Keratinocyte (primary cell): ENCODE measurements at regions not wholly inside any gene's neighbourhood (a gene's known extent, or its start where the extent isn't known, plus 50 kb on each side); places are given as distances from the start of the nearest gene placed in this dataset.

Experiments used
- DNase-seq: peaks from one replicate; pipeline ENCODE4 v3.0.0-alpha.2; 2011; ENCODE audit warnings: low read depth, missing footprints, low spot score
- FAIRE-seq: peaks from 2 replicates; lab custom pipeline; 2011; peaks lifted over from hg19 to GRCh38; lab: Jason Lieb, UNC
- H2AFZ ChIP-seq: 2 replicates; pipeline ENCODE4 v1.6.0; 2012; ENCODE audit warnings: low read length, control low read depth, inconsistent platforms; ENCODE audit not compliant: control insufficient read depth
- H3K27ac ChIP-seq: 2 replicates; pipeline ENCODE4 v1.5.1; 2011; ENCODE audit warnings: low read length; ENCODE audit not compliant: control insufficient read depth, insufficient read depth
- H3K27me3 ChIP-seq: 3 replicates; pipeline ENCODE4 v1.6.0; 2011; ENCODE audit warnings: low read length; ENCODE audit not compliant: control insufficient read depth, insufficient read depth; ENCODE audit errors: extremely low read depth
- H3K36me3 ChIP-seq, 2 experiments: 2 replicates in 1 of 2; 3 replicates in 1 of 2; pipeline ENCODE4 v1.5.1; 2011; ENCODE audit warnings: low read length in 2 of 2, mild to moderate bottlenecking in 1 of 2; ENCODE audit not compliant: control insufficient read depth in 2 of 2, insufficient read depth in 2 of 2; ENCODE audit errors: extremely low read depth in 1 of 2
- H3K4me1 ChIP-seq: 3 replicates; pipeline ENCODE4 v1.5.1; 2011; ENCODE audit warnings: low read length; ENCODE audit not compliant: control insufficient read depth, insufficient read depth; ENCODE audit errors: extremely low read depth
- H3K4me2 ChIP-seq: 3 replicates; pipeline ENCODE4 v1.6.0; 2011; ENCODE audit warnings: low read depth, low read length; ENCODE audit not compliant: control insufficient read depth, insufficient read depth; ENCODE audit errors: extremely low read depth
- H3K4me3 ChIP-seq, 3 experiments: fragments of 200-600 bp in 1 of 3; sonication (generic) in 1 of 3; 2 replicates in 2 of 3; 3 replicates in 1 of 3; pipeline ENCODE4 v1.5.1; 2011 to 2016; ENCODE audit warnings: low read length in 3 of 3, mild to moderate bottlenecking in 3 of 3, control low read depth in 2 of 3, inconsistent platforms in 1 of 3, low read depth in 1 of 3, mixed read lengths in 1 of 3, mixed run types in 1 of 3, moderate library complexity in 1 of 3; ENCODE audit not compliant: control insufficient read depth in 2 of 3, insufficient read depth in 2 of 3; ENCODE audit errors: extremely low read depth in 1 of 3
- H3K79me2 ChIP-seq: 2 replicates; pipeline ENCODE4 v1.6.0; 2012; ENCODE audit warnings: low read length; ENCODE audit not compliant: control insufficient read depth, insufficient read depth
- H3K9ac ChIP-seq: 3 replicates; pipeline ENCODE4 v1.6.0; 2011; ENCODE audit warnings: low read length; ENCODE audit not compliant: control insufficient read depth, insufficient read depth; ENCODE audit errors: extremely low read depth
- H3K9me1 ChIP-seq: 3 replicates; pipeline ENCODE4 v1.6.0; 2011; ENCODE audit warnings: low read length; ENCODE audit not compliant: control insufficient read depth, insufficient read depth; ENCODE audit errors: extremely low read depth
- H3K9me3 ChIP-seq: 2 replicates; pipeline ENCODE4 v1.5.1; 2012; ENCODE audit warnings: low read depth, low read length; ENCODE audit not compliant: control insufficient read depth
- H4K20me1 ChIP-seq: 3 replicates; pipeline ENCODE4 v1.6.0; 2011; ENCODE audit warnings: low read length; ENCODE audit not compliant: control insufficient read depth, insufficient read depth; ENCODE audit errors: extremely low read depth
- EZH2 ChIP-seq: IDR thresholded peaks from one replicate; pipeline ENCODE4 v1.6.1; 2012; ENCODE audit warnings: inconsistent platforms, mild to moderate bottlenecking, low read length, moderate library complexity
- dilution Hi-C: fragments of 300-500 bp; cut with MboI; formaldehyde crosslinking; loops from one replicate; pipeline ENCODE4 v1.7.0; 2020; ENCODE audit warnings: low sequenced_read_pairs; ENCODE audit not compliant: extremely low pct_ligation_motif_present
- TF ChIP-seq, protein P1 (sequence below), 3 experiments: IDR thresholded peaks in 1 of 3; conservative IDR thresholded peaks in 1 of 3; optimal IDR thresholded peaks in 1 of 3; 2 replicates in 2 of 3; 3 replicates in 1 of 3; pipeline versions ENCODE3 to v1.5.1; 2011; ENCODE audit warnings: low read length in 3 of 3, mild to moderate bottlenecking in 3 of 3, moderate library complexity in 2 of 3, control low read depth in 1 of 3, inconsistent platforms in 1 of 3; ENCODE audit not compliant: insufficient read depth in 2 of 3; ENCODE audit errors: extremely low read depth in 1 of 3

- no peaks in the 10 kb centered on the region for H3K79me2 ChIP-seq
- no peaks in the 10 kb centered on the region for H3K36me3 ChIP-seq
- no peaks in the 10 kb centered on the region for H3K9me1 ChIP-seq
- H3K9me3 ChIP-seq: no peaks in the 10 kb centered on the region
- H3K27ac ChIP-seq: no peak overlapping the region
- H3K9ac ChIP-seq: no peak overlapping the region
- H3K27me3 ChIP-seq: no peaks in the 10 kb centered on the region
- FAIRE-seq (no peak), DNase-seq (no peak)
- H3K4me3 ChIP-seq: no peak overlapping the region
- no peak overlapping the region for H2AFZ ChIP-seq
- no peaks in the 10 kb centered on the region for H3K4me1 ChIP-seq
- H3K4me2 ChIP-seq: no peak overlapping the region
- TF ChIP-seq, protein P1, sequence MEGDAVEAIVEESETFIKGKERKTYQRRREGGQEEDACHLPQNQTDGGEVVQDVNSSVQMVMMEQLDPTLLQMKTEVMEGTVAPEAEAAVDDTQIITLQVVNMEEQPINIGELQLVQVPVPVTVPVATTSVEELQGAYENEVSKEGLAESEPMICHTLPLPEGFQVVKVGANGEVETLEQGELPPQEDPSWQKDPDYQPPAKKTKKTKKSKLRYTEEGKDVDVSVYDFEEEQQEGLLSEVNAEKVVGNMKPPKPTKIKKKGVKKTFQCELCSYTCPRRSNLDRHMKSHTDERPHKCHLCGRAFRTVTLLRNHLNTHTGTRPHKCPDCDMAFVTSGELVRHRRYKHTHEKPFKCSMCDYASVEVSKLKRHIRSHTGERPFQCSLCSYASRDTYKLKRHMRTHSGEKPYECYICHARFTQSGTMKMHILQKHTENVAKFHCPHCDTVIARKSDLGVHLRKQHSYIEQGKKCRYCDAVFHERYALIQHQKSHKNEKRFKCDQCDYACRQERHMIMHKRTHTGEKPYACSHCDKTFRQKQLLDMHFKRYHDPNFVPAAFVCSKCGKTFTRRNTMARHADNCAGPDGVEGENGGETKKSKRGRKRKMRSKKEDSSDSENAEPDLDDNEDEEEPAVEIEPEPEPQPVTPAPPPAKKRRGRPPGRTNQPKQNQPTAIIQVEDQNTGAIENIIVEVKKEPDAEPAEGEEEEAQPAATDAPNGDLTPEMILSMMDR (optimal IDR thresholded peaks at IDR 0.05 in 1 of 3, IDR thresholded peaks at IDR 0.05 in 1 of 3, conservative IDR thresholded peaks at IDR 0.05 in 1 of 3; ENCODE audit: extremely low read depth in 1 of 3, insufficient read depth in 2 of 3, low read length in 3 of 3): peak in 2 of 3 experiments; percentile 42 to 46
- no peak for TF ChIP-seq EZH2
- dilution Hi-C loops: no loop called here
- no peaks in the 10 kb centered on the region for H4K20me1 ChIP-seq
Observed at GRCh38 chr18:47758000-47758399, 172.5 kb downstream of the SMAD2 start.

DNA sequence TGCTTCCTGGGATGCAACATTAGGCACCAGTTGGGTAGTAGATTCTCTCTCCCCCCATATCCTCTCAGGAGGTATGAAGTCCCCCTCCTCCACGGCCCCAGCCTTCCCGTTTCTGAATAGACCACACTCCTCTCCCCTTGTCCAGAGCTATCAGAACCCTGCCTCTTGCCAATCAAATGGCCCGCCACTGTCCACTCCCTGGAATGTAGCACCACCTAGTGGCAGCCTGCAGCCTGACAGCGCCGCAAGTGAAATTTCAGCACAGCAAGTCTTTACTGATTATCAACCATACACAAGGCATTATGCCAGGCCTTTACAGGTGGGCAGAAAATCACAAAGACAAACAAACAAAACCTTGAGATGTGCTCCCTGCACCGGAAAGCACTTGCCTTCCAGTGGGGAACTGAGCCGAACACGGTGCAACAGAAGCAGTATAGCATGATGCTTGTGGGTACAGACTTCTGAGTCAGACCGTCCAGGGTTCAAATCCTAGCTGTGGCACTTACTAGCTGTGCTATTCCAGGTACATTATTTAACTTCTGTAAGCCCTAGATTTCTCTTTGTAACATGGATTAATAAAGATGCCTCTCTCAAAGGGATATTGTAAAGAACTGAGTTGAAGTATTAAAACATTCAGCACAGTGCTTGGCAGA is 174.0 kb downstream of the SMAD2 start:
- no peaks in the 10 kb centered on the region for H3K9me3 ChIP-seq
- H3K79me2 ChIP-seq: no peaks in the 10 kb centered on the region
- FAIRE-seq: peak; percentile 13
- no peak overlapping the region for H3K27ac ChIP-seq
- no peaks in the 10 kb centered on the region for H3K36me3 ChIP-seq
- no peak overlapping the region for H3K4me2 ChIP-seq
- no peak overlapping the region for H3K9ac ChIP-seq
- H3K27me3 ChIP-seq: no peaks in the 10 kb centered on the region
- TF ChIP-seq, protein P1 (optimal IDR thresholded peaks at IDR 0.05 in 1 of 3, IDR thresholded peaks at IDR 0.05 in 1 of 3, conservative IDR thresholded peaks at IDR 0.05 in 1 of 3; ENCODE audit: extremely low read depth in 1 of 3, insufficient read depth in 2 of 3, low read length in 3 of 3): peak; percentile 93 to 95 (median 94)
- TF ChIP-seq EZH2: no peak
- dilution Hi-C loops: no loop called here
- DNase-seq: no peak
- no peaks in the 10 kb centered on the region for H3K4me1 ChIP-seq
- no peak overlapping the region for H2AFZ ChIP-seq
- no peaks in the 10 kb centered on the region for H4K20me1 ChIP-seq
- H3K9me1 ChIP-seq: no peaks in the 10 kb centered on the region
- no peak overlapping the region for H3K4me3 ChIP-seq
